CD4-positive, alpha-beta T cell (primary cell): ENCODE measurements at regions not wholly inside any gene's neighbourhood (a gene's known extent, or its start where the extent isn't known, plus 50 kb on each side); places are given as distances from the start of the nearest gene placed in this dataset.

Experiments used
- ATAC-seq: fragments of 200-7000 bp; cut with Tn5 transposase; one replicate; pipeline ENCODE4 v1.10.0; 2022; ENCODE audit warnings: mild to moderate bottlenecking; ENCODE audit not compliant: poor library complexity
- CTCF ChIA-PET: fragments of 350-600 bp; sonication (Branson Sonifier 250); formaldehyde crosslinking; loops from one replicate; lab custom pipeline; 2021; ENCODE audit warnings: antibody characterized with exemption, inconsistent platforms; lab: Charles Lee
- POLR2A ChIA-PET: fragments of 350-600 bp; sonication (Branson Sonifier 250); formaldehyde crosslinking; loops from one replicate; lab custom pipeline; 2021; ENCODE audit warnings: antibody characterized with exemption, inconsistent platforms; lab: Charles Lee
- DNase-seq, 14 experiments: peaks; one replicate each; pipeline ENCODE4 v3.0.0-alpha.2; 2013 to 2020; ENCODE audit warnings: mixed read lengths in 2 of 14
- H3K27ac ChIP-seq, 2 donors: one replicate each; pipeline versions ENCODE4 v1.5.1 to v1.7.0; 2013; ENCODE audit warnings: low read length in 2 of 2, low read depth in 1 of 2, mild to moderate bottlenecking in 1 of 2
- H3K27me3 ChIP-seq, 2 experiments: 1 replicate in 1 of 2; 2 replicates in 1 of 2; pipeline versions ENCODE4 v1.6.1 to v1.7.0; 2013; ENCODE audit warnings: low read length in 2 of 2, control low read depth in 1 of 2, mild to moderate bottlenecking in 1 of 2, moderate library complexity in 1 of 2; ENCODE audit not compliant: insufficient read depth in 2 of 2, control insufficient read depth in 1 of 2
- H3K36me3 ChIP-seq: one replicate; pipeline ENCODE4 v1.6.1; 2013; ENCODE audit warnings: low read length, control low read depth; ENCODE audit not compliant: insufficient read depth
- H3K4me1 ChIP-seq: one replicate; pipeline ENCODE4 v1.6.1; 2013; ENCODE audit warnings: low read length, control low read depth; ENCODE audit not compliant: insufficient read depth
- H3K4me3 ChIP-seq: one replicate; pipeline ENCODE4 v1.5.1; 2013; ENCODE audit warnings: mild to moderate bottlenecking, low read length, moderate library complexity
- H3K9me3 ChIP-seq, 2 experiments: 1 replicate in 1 of 2; 2 replicates in 1 of 2; pipeline versions ENCODE4 v1.6.1 to v1.7.0; 2013; ENCODE audit warnings: low read length in 2 of 2, mild to moderate bottlenecking in 2 of 2, control low read depth in 1 of 2, moderate library complexity in 1 of 2; ENCODE audit not compliant: control insufficient read depth in 1 of 2, insufficient read depth in 1 of 2
- H3K27ac Mint-ChIP-seq: one replicate; pipeline ENCODE4 v1.8.0; 2020; ENCODE audit warnings: mixed read lengths
- H3K27me3 Mint-ChIP-seq: one replicate; pipeline ENCODE4 v1.8.0; 2021; ENCODE audit warnings: mixed read lengths
- H3K36me3 Mint-ChIP-seq: one replicate; pipeline ENCODE4 v1.8.0; 2021; ENCODE audit warnings: low read depth, mixed read lengths
- H3K4me1 Mint-ChIP-seq: one replicate; pipeline ENCODE4 v1.8.0; 2021; ENCODE audit warnings: low read depth, mixed read lengths
- H3K4me3 Mint-ChIP-seq: one replicate; pipeline ENCODE4 v1.8.0; 2020; ENCODE audit warnings: mild to moderate bottlenecking, mixed read lengths
- H3K9me3 Mint-ChIP-seq: one replicate; pipeline ENCODE4 v1.8.0; 2020; ENCODE audit warnings: mixed read lengths
- intact Hi-C, 2 experiments: fragments of 100-400 bp; cut with DNase I in 1 of 2; cut with micrococcal nuclease in 1 of 2; formaldehyde crosslinking; loops; one replicate each; pipeline versions ENCODE4 v1.15.1 to v1.9.0; 2023 to 2025; cut with DNase I, micrococcal nuclease
- TF ChIP-seq, protein P1 (sequence below): fragments of 200-600 bp; IDR thresholded peaks from one replicate; pipeline ENCODE4 v1.8.0; 2022; ENCODE audit warnings: antibody characterized with exemption, mild to moderate bottlenecking

DNA sequence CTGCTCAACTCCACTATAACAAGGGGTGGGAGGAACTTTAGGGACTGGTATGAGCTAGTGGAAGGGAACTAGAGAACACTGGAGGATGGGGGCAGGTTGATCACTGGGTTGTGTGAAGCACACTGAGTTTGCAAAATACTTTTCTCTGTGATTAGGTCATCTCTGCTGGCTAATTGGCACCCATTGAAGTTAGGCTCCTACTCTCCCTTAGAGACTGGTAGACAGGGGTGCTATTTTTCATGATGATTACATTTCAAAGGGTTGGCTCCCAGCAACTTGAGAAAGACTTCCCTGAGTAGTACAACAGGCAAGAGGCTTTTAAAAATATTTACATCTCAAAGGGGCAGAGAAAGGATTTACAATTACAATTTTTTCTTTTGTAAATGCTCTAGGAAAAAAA, 50.4 kb upstream of the MTAP start:
- POLR2A ChIA-PET: no interaction called here
- Mint-ChIP-seq H3K36me3 (no peaks in the 10 kb centered on the region), H3K9me3 (no peaks in the 10 kb centered on the region), H3K4me1 (no peaks in the 10 kb centered on the region), H3K27me3 (peaks cover 19% of the 10 kb centered on the region), H3K27ac (no peak overlapping the region), H3K4me3 (no peak overlapping the region)
- intact Hi-C loops: no loop called here
- CTCF ChIA-PET: no interaction called here
- DNase-seq (no peak), ATAC-seq (no peak)
- Histone ChIP-seq H3K27ac (no peak overlapping the region), H3K4me1 (no peaks in the 10 kb centered on the region), H3K4me3 (no peak overlapping the region), H3K27me3 (no peaks in the 10 kb centered on the region), H3K36me3 (no peaks in the 10 kb centered on the region), H3K9me3 (no peaks in the 10 kb centered on the region)
- TF ChIP-seq, protein P1, sequence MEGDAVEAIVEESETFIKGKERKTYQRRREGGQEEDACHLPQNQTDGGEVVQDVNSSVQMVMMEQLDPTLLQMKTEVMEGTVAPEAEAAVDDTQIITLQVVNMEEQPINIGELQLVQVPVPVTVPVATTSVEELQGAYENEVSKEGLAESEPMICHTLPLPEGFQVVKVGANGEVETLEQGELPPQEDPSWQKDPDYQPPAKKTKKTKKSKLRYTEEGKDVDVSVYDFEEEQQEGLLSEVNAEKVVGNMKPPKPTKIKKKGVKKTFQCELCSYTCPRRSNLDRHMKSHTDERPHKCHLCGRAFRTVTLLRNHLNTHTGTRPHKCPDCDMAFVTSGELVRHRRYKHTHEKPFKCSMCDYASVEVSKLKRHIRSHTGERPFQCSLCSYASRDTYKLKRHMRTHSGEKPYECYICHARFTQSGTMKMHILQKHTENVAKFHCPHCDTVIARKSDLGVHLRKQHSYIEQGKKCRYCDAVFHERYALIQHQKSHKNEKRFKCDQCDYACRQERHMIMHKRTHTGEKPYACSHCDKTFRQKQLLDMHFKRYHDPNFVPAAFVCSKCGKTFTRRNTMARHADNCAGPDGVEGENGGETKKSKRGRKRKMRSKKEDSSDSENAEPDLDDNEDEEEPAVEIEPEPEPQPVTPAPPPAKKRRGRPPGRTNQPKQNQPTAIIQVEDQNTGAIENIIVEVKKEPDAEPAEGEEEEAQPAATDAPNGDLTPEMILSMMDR: no peak
